IPS-15b (cell line): ENCODE measurements at regions not wholly inside any gene's neighbourhood (a gene's known extent, or its start where the extent isn't known, plus 50 kb on each side); places are given as distances from the start of the nearest gene placed in this dataset.

Experiments
- H3K27me3 ChIP-seq: one replicate; pipeline ENCODE4 v1.6.1; 2013; ENCODE audit warnings: low read length; ENCODE audit not compliant: control insufficient read depth, insufficient read depth
- H3K36me3 ChIP-seq: one replicate; pipeline ENCODE4 v1.6.1; 2013; ENCODE audit warnings: low read length; ENCODE audit not compliant: control insufficient read depth, insufficient read depth
- H3K4me1 ChIP-seq: one replicate; pipeline ENCODE4 v1.6.1; 2013; ENCODE audit warnings: mild to moderate bottlenecking, low read length; ENCODE audit not compliant: control insufficient read depth, insufficient read depth
- H3K4me3 ChIP-seq: one replicate; pipeline ENCODE4 v1.5.1; 2013; ENCODE audit warnings: low read depth, low read length
- H3K9ac ChIP-seq: one replicate; pipeline ENCODE4 v1.6.1; 2013; ENCODE audit warnings: low read depth, mild to moderate bottlenecking, low read length
- H3K9me3 ChIP-seq: one replicate; pipeline ENCODE4 v1.6.1; 2013; ENCODE audit warnings: mild to moderate bottlenecking, low read length; ENCODE audit not compliant: control insufficient read depth, insufficient read depth

- no peaks in the 10 kb centered on the region for H3K36me3 ChIP-seq
- no peaks in the 10 kb centered on the region for H3K9me3 ChIP-seq
- peaks cover 7% of the 10 kb centered on the region for H3K4me1 ChIP-seq
- H3K9ac ChIP-seq = no peak overlapping the region
- H3K27me3 ChIP-seq = no peaks in the 10 kb centered on the region
- H3K4me3 ChIP-seq = no peak overlapping the region
Observed at GRCh38 chr11:95593111-95593510, 196.5 kb downstream of the FAM76B start.

- no peaks in the 10 kb centered on the region for H3K27me3 ChIP-seq
- H3K9ac ChIP-seq = no peak overlapping the region
- no peaks in the 10 kb centered on the region for H3K9me3 ChIP-seq
Observed at GRCh38 chr11:95592471-95592870, 197.1 kb downstream of the FAM76B start.

GRCh38 chr11:95589893-95590612 lies 199.5 kb downstream of the FAM76B start:
- no peak overlapping the region for H3K9ac ChIP-seq
- peaks cover 7% of the 10 kb centered on the region for H3K4me1 ChIP-seq
- H3K4me3 ChIP-seq = no peak overlapping the region

More at GRCh38 chr11:95592471-95592870, 197.1 kb downstream of the FAM76B start:
- Histone ChIP-seq H3K4me1 (peaks cover 7% of the 10 kb centered on the region), H3K4me3 (no peak overlapping the region), H3K36me3 (no peaks in the 10 kb centered on the region)

GRCh38 chr11:95588821-95589220 lies 200.8 kb downstream of the FAM76B start:
- H3K4me1 ChIP-seq = peaks cover 7% of the 10 kb centered on the region
- H3K9ac ChIP-seq = no peak overlapping the region
- H3K27me3 ChIP-seq = no peaks in the 10 kb centered on the region
- no peak overlapping the region for H3K4me3 ChIP-seq
- no peaks in the 10 kb centered on the region for H3K36me3 ChIP-seq
- H3K9me3 ChIP-seq = no peaks in the 10 kb centered on the region

More at GRCh38 chr11:95589893-95590612, 199.5 kb downstream of the FAM76B start:
- Histone ChIP-seq H3K36me3 (no peaks in the 10 kb centered on the region), H3K9me3 (no peaks in the 10 kb centered on the region), H3K27me3 (no peaks in the 10 kb centered on the region)

- no peaks in the 10 kb centered on the region for H3K4me1 ChIP-seq
- no peaks in the 10 kb centered on the region for H3K36me3 ChIP-seq
- no peak overlapping the region for H3K4me3 ChIP-seq
- no peak overlapping the region for H3K9ac ChIP-seq
- H3K9me3 ChIP-seq = no peaks in the 10 kb centered on the region
- no peaks in the 10 kb centered on the region for H3K27me3 ChIP-seq
Observed at GRCh38 chr11:95586661-95587060, 202.9 kb downstream of the FAM76B start.

GRCh38 chr11:95586155-95586554 lies 203.4 kb downstream of the FAM76B start:
- no peaks in the 10 kb centered on the region for H3K9me3 ChIP-seq
- no peak overlapping the region for H3K9ac ChIP-seq
- no peak overlapping the region for H3K4me3 ChIP-seq
- H3K27me3 ChIP-seq = no peaks in the 10 kb centered on the region
- H3K4me1 ChIP-seq = no peaks in the 10 kb centered on the region
- no peaks in the 10 kb centered on the region for H3K36me3 ChIP-seq

- Histone ChIP-seq H3K4me1 (no peaks in the 10 kb centered on the region), H3K9ac (no peak overlapping the region), H3K36me3 (no peaks in the 10 kb centered on the region), H3K4me3 (no peak overlapping the region), H3K27me3 (no peaks in the 10 kb centered on the region), H3K9me3 (no peaks in the 10 kb centered on the region)
Observed at GRCh38 chr11:95585752-95586077, 203.9 kb downstream of the FAM76B start.

GRCh38 chr11:95585069-95585751 lies 204.4 kb downstream of the FAM76B start:
- H3K4me3 ChIP-seq = no peak overlapping the region
- H3K9ac ChIP-seq = no peak overlapping the region
- H3K9me3 ChIP-seq = no peaks in the 10 kb centered on the region
- no peaks in the 10 kb centered on the region for H3K36me3 ChIP-seq
- no peaks in the 10 kb centered on the region for H3K4me1 ChIP-seq
- H3K27me3 ChIP-seq = no peaks in the 10 kb centered on the region

- no peaks in the 10 kb centered on the region for H3K9me3 ChIP-seq
- H3K9ac ChIP-seq = no peak overlapping the region
- H3K4me1 ChIP-seq = no peaks in the 10 kb centered on the region
- H3K4me3 ChIP-seq = no peak overlapping the region
- H3K36me3 ChIP-seq = no peaks in the 10 kb centered on the region
- H3K27me3 ChIP-seq = no peaks in the 10 kb centered on the region
Observed at GRCh38 chr11:95584589-95584988, 205.0 kb downstream of the FAM76B start.

- no peaks in the 10 kb centered on the region for H3K4me1 ChIP-seq
- H3K9me3 ChIP-seq = no peaks in the 10 kb centered on the region
- H3K36me3 ChIP-seq = no peaks in the 10 kb centered on the region
- no peaks in the 10 kb centered on the region for H3K27me3 ChIP-seq
- no peak overlapping the region for H3K4me3 ChIP-seq
- no peak overlapping the region for H3K9ac ChIP-seq
Observed at GRCh38 chr11:95584180-95584579, 205.4 kb downstream of the FAM76B start.

- H3K4me3 ChIP-seq = no peak overlapping the region
- H3K36me3 ChIP-seq = no peaks in the 10 kb centered on the region
- no peak overlapping the region for H3K9ac ChIP-seq
- no peaks in the 10 kb centered on the region for H3K27me3 ChIP-seq
- no peaks in the 10 kb centered on the region for H3K4me1 ChIP-seq
- H3K9me3 ChIP-seq = no peaks in the 10 kb centered on the region
Observed at GRCh38 chr11:95577716-95578460, 211.7 kb downstream of the FAM76B start.
